H1 (cell line): ENCODE measurements at regions not wholly inside any gene's neighbourhood (a gene's known extent, or its start where the extent isn't known, plus 50 kb on each side); places are given as distances from the start of the nearest gene placed in this dataset.

Experiments used
- CTCF ChIA-PET: fragments of 300-600 bp; sonication (Branson Sonifier 250); formaldehyde crosslinking; loops from one replicate; lab custom pipeline; 2021; ENCODE audit not compliant: partially characterized antibody; lab: Charles Lee
- POLR2A ChIA-PET: fragments of 300-600 bp; sonication (Branson Sonifier 250); formaldehyde crosslinking; loops from one replicate; lab custom pipeline; 2021; ENCODE audit warnings: inconsistent platforms; ENCODE audit not compliant: partially characterized antibody; lab: Charles Lee
- DNase-seq, 2 experiments: peaks; one replicate each; pipeline versions ENCODE4 v3.0.0 to v3.0.0-alpha.2; 2010 to 2022; ENCODE audit warnings: low spot score in 2 of 2, low read depth in 1 of 2, mixed read lengths in 1 of 2
- FAIRE-seq: peaks from 2 replicates; lab custom pipeline; 2011; peaks lifted over from hg19 to GRCh38; lab: Jason Lieb, UNC
- H2AFZ ChIP-seq: 2 replicates; pipeline ENCODE4 v1.8.1; 2012; ENCODE audit warnings: low read length, inconsistent platforms
- H2AK5ac ChIP-seq: 2 replicates; pipeline ENCODE4 v1.6.1; 2013; ENCODE audit warnings: low read depth, low read length
- H2BK120ac ChIP-seq: replicated peaks from 2 replicates; pipeline ENCODE3; 2013; ENCODE audit warnings: low read depth, low read length, inconsistent platforms
- H2BK12ac ChIP-seq: 2 replicates; pipeline ENCODE4 v1.6.1; 2013; ENCODE audit warnings: low read depth, low read length
- H2BK15ac ChIP-seq: 2 replicates; pipeline ENCODE4 v1.6.1; 2013; ENCODE audit warnings: low read length
- H2BK20ac ChIP-seq: 2 replicates; pipeline ENCODE4 v1.6.1; 2013; ENCODE audit warnings: low read length
- H2BK5ac ChIP-seq: 2 replicates; pipeline ENCODE4 v1.6.1; 2013; ENCODE audit warnings: low read depth, low read length
- H3K14ac ChIP-seq: 2 replicates; pipeline ENCODE4 v1.6.1; 2013; ENCODE audit warnings: inconsistent platforms; ENCODE audit not compliant: insufficient read length
- H3K18ac ChIP-seq: 2 replicates; pipeline ENCODE4 v1.6.1; 2013; ENCODE audit warnings: low read length; ENCODE audit errors: extremely low read depth
- H3K23ac ChIP-seq: 2 replicates; pipeline ENCODE4 v1.6.1; 2013; ENCODE audit warnings: inconsistent platforms; ENCODE audit not compliant: insufficient read length
- H3K23me2 ChIP-seq: 2 replicates; pipeline ENCODE4 v1.6.1; 2013; ENCODE audit warnings: low read depth, low read length
- H3K27ac ChIP-seq: 2 replicates; pipeline ENCODE4 v1.6.1; 2011; ENCODE audit warnings: low read depth, low read length, inconsistent platforms
- H3K27me3 ChIP-seq, 4 experiments: replicated peaks in 1 of 4; 1 replicate in 1 of 4; 2 replicates in 3 of 4; pipeline versions ENCODE4 v1.6.1 to v1.8.1; 2011 to 2013; ENCODE audit warnings: low read length in 3 of 4, mild to moderate bottlenecking in 3 of 4, inconsistent platforms in 2 of 4, mixed read lengths in 2 of 4, moderate library complexity in 1 of 4; ENCODE audit not compliant: control insufficient read depth in 3 of 4, insufficient read depth in 3 of 4; ENCODE audit errors: extremely low read depth in 1 of 4
- H3K36me3 ChIP-seq, 4 experiments: 2 replicates each; pipeline versions ENCODE4 v1.6.1 to v1.8.1; 2011 to 2013; ENCODE audit warnings: mild to moderate bottlenecking in 4 of 4, low read length in 3 of 4, moderate library complexity in 2 of 4, control low read depth in 1 of 4, inconsistent platforms in 1 of 4; ENCODE audit not compliant: insufficient read depth in 4 of 4, control insufficient read depth in 2 of 4
- H3K4ac ChIP-seq: replicated peaks from 2 replicates; pipeline ENCODE3; 2013; ENCODE audit warnings: low read length, low read depth, mixed read lengths, inconsistent platforms; ENCODE audit not compliant: insufficient read length
- H3K4me1 ChIP-seq, 4 experiments: replicated peaks in 1 of 4; 1 replicate in 1 of 4; 2 replicates in 3 of 4; pipeline versions ENCODE4 v1.6.1 to v1.8.1; 2011 to 2013; ENCODE audit warnings: low read length in 3 of 4, inconsistent platforms in 2 of 4, mixed read lengths in 1 of 4; ENCODE audit not compliant: insufficient read depth in 4 of 4, control insufficient read depth in 3 of 4
- H3K4me2 ChIP-seq, 2 experiments: 2 replicates each; pipeline versions ENCODE4 v1.6.1 to v1.8.1; 2011 to 2013; ENCODE audit warnings: low read depth in 2 of 2, low read length in 2 of 2, control low read depth in 1 of 2, inconsistent platforms in 1 of 2, mild to moderate bottlenecking in 1 of 2; ENCODE audit not compliant: insufficient read depth in 1 of 2
- H3K4me3 ChIP-seq, 4 experiments: fragments of 200-600, 300-600 bp in 1 of 4; sonication (generic), shearing (Covaris generic), sonication (Bioruptor Twin) in 1 of 4; 2 replicates each; pipeline versions ENCODE4 v1.5.1 to v1.8.1; 2011 to 2016; ENCODE audit warnings: low read length in 4 of 4, low read depth in 3 of 4, control low read depth in 2 of 4, inconsistent platforms in 2 of 4, mild to moderate bottlenecking in 2 of 4, mixed read lengths in 1 of 4, moderate library complexity in 1 of 4; ENCODE audit not compliant: insufficient read depth in 2 of 4; ENCODE audit errors: extremely low read depth in 1 of 4
- H3K56ac ChIP-seq: replicated peaks from 2 replicates; pipeline ENCODE3; 2013; ENCODE audit warnings: low read depth, mild to moderate bottlenecking, mixed read lengths, low read length, inconsistent platforms; ENCODE audit not compliant: insufficient read length
- H3K79me1 ChIP-seq: 2 replicates; pipeline ENCODE4 v1.6.1; 2013; ENCODE audit warnings: low read depth, low read length, control low read depth
- H3K79me2 ChIP-seq, 2 experiments: 2 replicates each; pipeline versions ENCODE4 v1.6.1 to v1.8.1; 2012 to 2013; ENCODE audit warnings: low read length in 2 of 2, mild to moderate bottlenecking in 2 of 2, inconsistent platforms in 1 of 2; ENCODE audit not compliant: insufficient read depth in 2 of 2, control insufficient read depth in 1 of 2
- H3K9ac ChIP-seq, 4 experiments: replicated peaks in 1 of 4; 1 replicate in 1 of 4; 2 replicates in 3 of 4; pipeline versions ENCODE4 v1.6.1 to v1.8.1; 2011 to 2013; ENCODE audit warnings: low read depth in 3 of 4, low read length in 3 of 4, control low read depth in 2 of 4, mild to moderate bottlenecking in 2 of 4, moderate library complexity in 2 of 4, inconsistent platforms in 1 of 4; ENCODE audit errors: extremely low read depth in 1 of 4
- H3K9me3 ChIP-seq, 2 experiments: 2 replicates each; pipeline versions ENCODE4 v1.6.1 to v1.8.1; 2012 to 2013; ENCODE audit warnings: mild to moderate bottlenecking in 2 of 2, moderate library complexity in 2 of 2, control low read depth in 1 of 2, inconsistent platforms in 1 of 2, low read depth in 1 of 2, low read length in 1 of 2, mixed read lengths in 1 of 2; ENCODE audit not compliant: insufficient read depth in 2 of 2
- H4K20me1 ChIP-seq, 2 experiments: replicated peaks in 1 of 2; 2 replicates each; pipeline versions ENCODE3 to v1.8.1; 2011 to 2013; ENCODE audit warnings: inconsistent platforms in 2 of 2, low read length in 2 of 2, mild to moderate bottlenecking in 1 of 2; ENCODE audit not compliant: insufficient read depth in 2 of 2, control insufficient read depth in 1 of 2
- H4K5ac ChIP-seq: 2 replicates; pipeline ENCODE4 v1.6.1; 2013; ENCODE audit warnings: low read length, low read depth, mixed read lengths, inconsistent platforms; ENCODE audit not compliant: insufficient read length
- H4K8ac ChIP-seq: 2 replicates; pipeline ENCODE4 v1.8.0; 2013; ENCODE audit warnings: mild to moderate bottlenecking, moderate library complexity, low read length, inconsistent platforms; ENCODE audit not compliant: insufficient read depth; ENCODE audit errors: extremely low read depth
- H4K91ac ChIP-seq: replicated peaks from 2 replicates; pipeline ENCODE3; 2013; ENCODE audit warnings: low read length, mixed read lengths, inconsistent platforms; ENCODE audit not compliant: insufficient read length
- CBX8 ChIP-seq: fragments of 300-800, 300-1000 bp; sonication (generic); IDR thresholded peaks from 2 replicates; pipeline ENCODE4 v1.7.1; 2016; ENCODE audit warnings: low read depth, low read length, borderline replicate concordance
- NANOG ChIP-seq: IDR thresholded peaks from 2 replicates; pipeline ENCODE4 v1.6.1; 2011; ENCODE audit warnings: low read length, low read depth, mild to moderate bottlenecking, inconsistent platforms; ENCODE audit not compliant: insufficient read depth, poor library complexity, severe bottlenecking
- NRF1 ChIP-seq: IDR thresholded peaks from 2 replicates; pipeline ENCODE4 v1.6.1; 2011; ENCODE audit warnings: mild to moderate bottlenecking, low read depth, low read length, improper control_type of control experiment
- PHF8 ChIP-seq: fragments of 200-600 bp; sonication (generic); conservative IDR thresholded peaks from 2 replicates; pipeline ENCODE4 v1.7.1; 2012; ENCODE audit warnings: low read depth, mild to moderate bottlenecking, inconsistent platforms, low read length, moderate library complexity
- POLR2AphosphoS5 ChIP-seq: IDR thresholded peaks from 2 replicates; pipeline ENCODE4 v1.6.1; 2011; ENCODE audit warnings: low read depth, low read length
- RAD21 ChIP-seq, 2 experiments: IDR thresholded peaks in 1 of 2; conservative IDR thresholded peaks in 1 of 2; 2 replicates each; pipeline ENCODE4 v1.6.1; 2011; ENCODE audit warnings: low read depth in 2 of 2, low read length in 2 of 2, improper control_type of control experiment in 1 of 2, inconsistent platforms in 1 of 2, mild to moderate bottlenecking in 1 of 2, moderate library complexity in 1 of 2
- RXRA ChIP-seq: IDR thresholded peaks from 2 replicates; pipeline ENCODE4 v1.6.1; 2011; ENCODE audit warnings: low read depth, mild to moderate bottlenecking, low read length, moderate library complexity; ENCODE audit not compliant: insufficient read depth
- SIRT6 ChIP-seq: IDR thresholded peaks from one replicate; pipeline ENCODE4 v1.7.1; 2012; ENCODE audit warnings: low read length, inconsistent platforms
- SP1 ChIP-seq: IDR thresholded peaks from 2 replicates; pipeline ENCODE4 v1.6.1; 2011; ENCODE audit warnings: low read depth, low read length
- SP4 ChIP-seq: IDR thresholded peaks from 2 replicates; pipeline ENCODE4 v1.6.1; 2012; ENCODE audit warnings: low read length, inconsistent platforms
- WGBS, 2 experiments: shearing (Covaris generic) in 1 of 2; methylation state at CpG; one replicate each; pipeline versions ENCODE4 v1.1.6 to v1.1.7; 2013 to 2015; ENCODE audit warnings: low lambda C conversion rate in 2 of 2, mixed read lengths in 2 of 2, inconsistent platforms in 1 of 2, low coverage in 1 of 2, missing lambda C conversion rate in 1 of 2; ENCODE audit not compliant: insufficient replicate concordance in 2 of 2, insufficient coverage in 1 of 2, insufficient read length in 1 of 2; ENCODE audit errors: extremely low coverage in 1 of 2, missing lambda C conversion rate in 1 of 2; 5-methylcytosine and 5-hydroxymethylcytosine counted together
- TF ChIP-seq, protein P1 (sequence below): IDR thresholded peaks from 2 replicates; pipeline ENCODE4 v1.6.1; 2012; ENCODE audit warnings: inconsistent platforms

DNA sequence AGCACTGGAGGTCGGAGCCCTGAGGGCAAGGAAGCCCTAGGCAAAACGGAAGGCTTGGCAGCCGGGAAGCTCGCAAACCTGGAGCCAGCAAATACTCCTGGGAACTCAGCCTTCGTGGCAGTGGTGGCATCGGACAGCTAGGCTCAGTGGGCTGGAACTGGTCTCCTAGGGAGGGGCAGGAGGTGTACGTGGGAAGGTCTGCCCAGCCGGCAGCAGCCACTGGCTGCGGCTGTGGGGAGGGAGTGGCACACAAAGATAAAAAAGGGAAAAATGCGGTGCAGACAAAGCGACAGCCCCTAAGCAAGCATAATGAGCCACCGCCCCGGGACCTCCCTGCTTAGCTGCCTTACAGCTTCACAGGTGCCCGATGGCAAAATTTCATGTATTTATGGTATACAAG, 125.2 kb upstream of the KDM5D start:
- H4K5ac ChIP-seq: no peak overlapping the region
- H3K9me3 ChIP-seq: peaks cover 11 to 33% of the 10 kb centered on the region in 2 experiments
- no peak overlapping the region for H4K8ac ChIP-seq
- no peaks in the 10 kb centered on the region for H3K79me1 ChIP-seq
- no peak overlapping the region for H2BK5ac ChIP-seq
- TF ChIP-seq NANOG: no peak
- TF ChIP-seq SP1: no peak
- TF ChIP-seq PHF8: no peak
- no peak for TF ChIP-seq SIRT6
- TF ChIP-seq, protein P1, sequence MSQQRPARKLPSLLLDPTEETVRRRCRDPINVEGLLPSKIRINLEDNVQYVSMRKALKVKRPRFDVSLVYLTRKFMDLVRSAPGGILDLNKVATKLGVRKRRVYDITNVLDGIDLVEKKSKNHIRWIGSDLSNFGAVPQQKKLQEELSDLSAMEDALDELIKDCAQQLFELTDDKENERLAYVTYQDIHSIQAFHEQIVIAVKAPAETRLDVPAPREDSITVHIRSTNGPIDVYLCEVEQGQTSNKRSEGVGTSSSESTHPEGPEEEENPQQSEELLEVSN: no peak
- no peak for TF ChIP-seq CBX8
- TF ChIP-seq RAD21 (IDR thresholded peaks at IDR 0.05 in 1 of 2, conservative IDR thresholded peaks at IDR 0.05 in 1 of 2; ENCODE audit: low read depth in 2 of 2, low read length in 2 of 2): no peak
- TF ChIP-seq POLR2AphosphoS5: no peak
- no peak for TF ChIP-seq NRF1
- TF ChIP-seq RXRA: no peak
- no peak for TF ChIP-seq SP4
- no peak overlapping the region for H4K91ac ChIP-seq
- H4K20me1 ChIP-seq: no peaks in the 10 kb centered on the region
- H2BK15ac ChIP-seq: no peak overlapping the region
- no peak overlapping the region for H2BK12ac ChIP-seq
- H2AK5ac ChIP-seq: no peak overlapping the region
- no peak overlapping the region for H3K18ac ChIP-seq
- H3K9ac ChIP-seq: no peak overlapping the region
- ChIA-PET POLR2A (no interaction called here), CTCF (no interaction called here)
- no peaks in the 10 kb centered on the region for H3K36me3 ChIP-seq
- no peak overlapping the region for H2BK20ac ChIP-seq
- no peak overlapping the region for H3K14ac ChIP-seq
- DNase-seq (no peak), FAIRE-seq (no peak)
- no peak overlapping the region for H3K27ac ChIP-seq
- H3K79me2 ChIP-seq: no peaks in the 10 kb centered on the region
- H3K4ac ChIP-seq: no peak overlapping the region
- H3K56ac ChIP-seq: no peak overlapping the region
- no peaks in the 10 kb centered on the region for H3K27me3 ChIP-seq
- H3K4me1 ChIP-seq: no peaks in the 10 kb centered on the region
- no peak overlapping the region for H2BK120ac ChIP-seq
- no peaks in the 10 kb centered on the region for H3K23me2 ChIP-seq
- H3K23ac ChIP-seq: no peak overlapping the region
- no peak overlapping the region for H3K4me2 ChIP-seq
- 86% methylated on average over 11 of the region's 14 CpGs; no CpG with 5 or more reads in 1 of the 2 experiments for WGBS, 2 experiments
- no peak overlapping the region for H3K4me3 ChIP-seq
- no peak overlapping the region for H2AFZ ChIP-seq
